ENCODE measurements at regions not wholly inside any gene's neighbourhood (a gene's known extent, or its start where the extent isn't known, plus 50 kb on each side); places are given as distances from the start of the nearest gene placed in this dataset.

GRCh38 chr11:134584001-134584561 lies 172.0 kb upstream of the B3GAT1 start:
- Histone ChIP-seq H3K9ac (ENCODE audit: low read length) (no peak overlapping the region), H3K27ac (ENCODE audit: low read depth, low read length) (no peak overlapping the region), H3K36me3 (ENCODE audit: insufficient read depth, low read length) (no peaks in the 10 kb centered on the region), H3K4me1 (ENCODE audit: insufficient read depth, low read length) (no peaks in the 10 kb centered on the region), H4K20me1 (ENCODE audit: insufficient read depth, low read length) (no peaks in the 10 kb centered on the region), H2AFZ (ENCODE audit: low read depth, low read length) (no peak overlapping the region), H3K4me2 (ENCODE audit: low read length) (no peak overlapping the region), H3K9me3 (ENCODE audit: insufficient read depth, low read depth, low read length) (no peaks in the 10 kb centered on the region), H3K4me3 (ENCODE audit: insufficient read depth, low read depth, low read length) (no peak overlapping the region), H3K79me2 (ENCODE audit: insufficient read depth, low read length) (no peaks in the 10 kb centered on the region), H3K27me3 (ENCODE audit: insufficient read depth, low read length) (no peaks in the 10 kb centered on the region)
- Mint-ChIP-seq H3K27me3 (ENCODE audit: low read depth, unreplicated experiment) (peaks cover 64% of the 10 kb centered on the region), H3K9me3 (ENCODE audit: unreplicated experiment) (no peaks in the 10 kb centered on the region), H3K4me3 (ENCODE audit: unreplicated experiment) (no peak overlapping the region), H3K36me3 (ENCODE audit: low read depth, unreplicated experiment) (no peaks in the 10 kb centered on the region), H3K4me1 (ENCODE audit: low read depth, unreplicated experiment) (peaks cover 3% of the 10 kb centered on the region), H3K27ac (ENCODE audit: unreplicated experiment) (no peak overlapping the region)
- DNase-seq (ENCODE audit: low read depth): no peak
- FAIRE-seq: no peak
- no peak for TF ChIP-seq EZH2 (IDR thresholded peaks at IDR 0.05; ENCODE audit: insufficient read depth, low read length)
- TF ChIP-seq CTCF (IDR thresholded peaks at IDR 0.05; ENCODE audit: insufficient read depth, low read depth, low read length): no peak

DNA sequence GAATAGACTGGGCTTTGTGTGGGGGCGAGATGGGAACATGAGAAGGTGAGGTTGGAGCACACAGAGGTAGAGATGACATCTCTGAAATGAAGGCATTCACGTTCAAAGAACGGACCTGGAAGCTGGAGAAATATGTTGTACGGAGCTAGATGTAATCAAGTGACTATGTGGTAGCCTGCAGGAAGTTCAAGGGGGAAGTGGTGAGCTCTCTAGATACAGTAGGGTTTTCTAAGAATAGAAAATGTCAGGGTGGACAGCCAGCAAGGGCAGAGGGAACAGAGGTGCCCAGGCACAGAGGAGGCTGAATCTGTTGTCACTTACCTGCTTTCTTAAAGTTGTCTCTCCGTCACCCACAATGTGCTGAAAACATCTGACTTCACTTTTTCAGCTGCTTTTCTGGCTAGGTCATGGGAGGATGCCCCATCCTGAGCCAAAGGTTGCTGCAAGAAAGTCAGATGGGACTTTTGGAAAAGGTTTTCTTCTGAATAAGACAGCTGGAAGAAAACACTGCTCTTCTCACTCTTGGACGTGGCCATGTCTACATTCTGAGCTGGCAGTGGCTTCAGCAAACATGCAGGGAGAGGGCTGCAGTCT lies 171.5 kb upstream of the B3GAT1 start:
- no peak overlapping the region for H3K27ac ChIP-seq (ENCODE audit: low read depth, low read length)
- peaks cover 64% of the 10 kb centered on the region for H3K27me3 Mint-ChIP-seq (ENCODE audit: low read depth, unreplicated experiment)
- H3K9me3 Mint-ChIP-seq (ENCODE audit: unreplicated experiment): no peaks in the 10 kb centered on the region
- no peaks in the 10 kb centered on the region for H3K36me3 Mint-ChIP-seq (ENCODE audit: low read depth, unreplicated experiment)
- H3K4me1 ChIP-seq (ENCODE audit: insufficient read depth, low read length): no peaks in the 10 kb centered on the region
- no peak for DNase-seq (ENCODE audit: low read depth)
- H3K4me3 Mint-ChIP-seq (ENCODE audit: unreplicated experiment): no peak overlapping the region
- H3K9ac ChIP-seq (ENCODE audit: low read length): no peak overlapping the region
- H3K79me2 ChIP-seq (ENCODE audit: insufficient read depth, low read length): no peaks in the 10 kb centered on the region
- TF ChIP-seq CTCF (IDR thresholded peaks at IDR 0.05; ENCODE audit: insufficient read depth, low read depth, low read length) (no peak), EZH2 (IDR thresholded peaks at IDR 0.05; ENCODE audit: insufficient read depth, low read length) (no peak)
- no peaks in the 10 kb centered on the region for H3K27me3 ChIP-seq (ENCODE audit: insufficient read depth, low read length)
- H3K4me3 ChIP-seq (ENCODE audit: insufficient read depth, low read depth, low read length): no peak overlapping the region
- peaks cover 3% of the 10 kb centered on the region for H3K4me1 Mint-ChIP-seq (ENCODE audit: low read depth, unreplicated experiment)
- H3K27ac Mint-ChIP-seq (ENCODE audit: unreplicated experiment): no peak overlapping the region
- no peaks in the 10 kb centered on the region for H4K20me1 ChIP-seq (ENCODE audit: insufficient read depth, low read length)
- H2AFZ ChIP-seq (ENCODE audit: low read depth, low read length): no peak overlapping the region
- no peaks in the 10 kb centered on the region for H3K9me3 ChIP-seq (ENCODE audit: insufficient read depth, low read depth, low read length)
- FAIRE-seq: no peak
- no peaks in the 10 kb centered on the region for H3K36me3 ChIP-seq (ENCODE audit: insufficient read depth, low read length)
- H3K4me2 ChIP-seq (ENCODE audit: low read length): no peak overlapping the region

GRCh38 chr11:134582770-134583095 lies 170.7 kb upstream of the B3GAT1 start:
- Mint-ChIP-seq H3K9me3 (ENCODE audit: unreplicated experiment) (no peaks in the 10 kb centered on the region), H3K4me3 (ENCODE audit: unreplicated experiment) (no peak overlapping the region), H3K4me1 (ENCODE audit: low read depth, unreplicated experiment) (peaks cover 3% of the 10 kb centered on the region), H3K27ac (ENCODE audit: unreplicated experiment) (no peak overlapping the region), H3K36me3 (ENCODE audit: low read depth, unreplicated experiment) (no peaks in the 10 kb centered on the region), H3K27me3 (ENCODE audit: low read depth, unreplicated experiment) (peaks cover 65% of the 10 kb centered on the region)
- no peak overlapping the region for H3K9ac ChIP-seq (ENCODE audit: low read length)
- no peaks in the 10 kb centered on the region for H3K36me3 ChIP-seq (ENCODE audit: insufficient read depth, low read length)
- no peak overlapping the region for H3K4me3 ChIP-seq (ENCODE audit: insufficient read depth, low read depth, low read length)
- no peak overlapping the region for H2AFZ ChIP-seq (ENCODE audit: low read depth, low read length)
- FAIRE-seq (no peak), DNase-seq (ENCODE audit: low read depth) (no peak)
- H3K4me2 ChIP-seq (ENCODE audit: low read length): no peak overlapping the region
- TF ChIP-seq EZH2 (IDR thresholded peaks at IDR 0.05; ENCODE audit: insufficient read depth, low read length): no peak
- TF ChIP-seq CTCF (IDR thresholded peaks at IDR 0.05; ENCODE audit: insufficient read depth, low read depth, low read length): no peak
- no peak overlapping the region for H3K27ac ChIP-seq (ENCODE audit: low read depth, low read length)
- H3K9me3 ChIP-seq (ENCODE audit: insufficient read depth, low read depth, low read length): no peaks in the 10 kb centered on the region
- no peaks in the 10 kb centered on the region for H3K79me2 ChIP-seq (ENCODE audit: insufficient read depth, low read length)
- no peaks in the 10 kb centered on the region for H3K4me1 ChIP-seq (ENCODE audit: insufficient read depth, low read length)
- H3K27me3 ChIP-seq (ENCODE audit: insufficient read depth, low read length): no peaks in the 10 kb centered on the region
- H4K20me1 ChIP-seq (ENCODE audit: insufficient read depth, low read length): no peaks in the 10 kb centered on the region

Data from astrocyte (in vitro differentiated cells and primary cell).